GM10266 (cell line): ENCODE measurements at regions not wholly inside any gene's neighbourhood (a gene's known extent, or its start where the extent isn't known, plus 50 kb on each side); places are given as distances from the start of the nearest gene placed in this dataset.

Experiments used
- DNase-seq: peaks from one replicate; pipeline ENCODE4 v3.0.0; 2012; ENCODE audit errors: extremely low spot score
- TF ChIP-seq, protein P1 (sequence below): IDR thresholded peaks from 2 replicates; pipeline ENCODE4 v1.5.1; 2012; ENCODE audit warnings: mild to moderate bottlenecking, low read depth; ENCODE audit not compliant: control insufficient read depth, insufficient read depth; ENCODE audit errors: missing control alignments

DNA sequence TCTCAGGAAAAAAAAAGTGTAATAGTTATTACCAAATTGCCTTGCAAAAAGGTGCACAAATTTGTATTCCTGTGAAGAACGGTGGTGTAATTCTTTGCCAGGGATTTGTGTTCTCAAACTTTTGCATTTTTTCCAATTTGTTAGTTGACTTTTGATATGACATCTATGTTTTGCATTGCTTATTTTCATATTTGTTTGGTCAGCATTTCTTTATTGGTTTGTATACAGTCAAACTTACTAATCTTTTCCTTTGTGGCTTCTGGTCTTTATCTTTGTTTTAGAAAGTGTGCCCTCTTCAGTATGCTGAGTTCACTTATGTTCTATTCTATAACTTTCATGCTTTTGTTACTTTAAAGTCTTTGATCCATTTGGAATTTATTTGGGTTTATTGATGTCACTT, 226.2 kb upstream of the ZFHX3 start:
- TF ChIP-seq, protein P1, sequence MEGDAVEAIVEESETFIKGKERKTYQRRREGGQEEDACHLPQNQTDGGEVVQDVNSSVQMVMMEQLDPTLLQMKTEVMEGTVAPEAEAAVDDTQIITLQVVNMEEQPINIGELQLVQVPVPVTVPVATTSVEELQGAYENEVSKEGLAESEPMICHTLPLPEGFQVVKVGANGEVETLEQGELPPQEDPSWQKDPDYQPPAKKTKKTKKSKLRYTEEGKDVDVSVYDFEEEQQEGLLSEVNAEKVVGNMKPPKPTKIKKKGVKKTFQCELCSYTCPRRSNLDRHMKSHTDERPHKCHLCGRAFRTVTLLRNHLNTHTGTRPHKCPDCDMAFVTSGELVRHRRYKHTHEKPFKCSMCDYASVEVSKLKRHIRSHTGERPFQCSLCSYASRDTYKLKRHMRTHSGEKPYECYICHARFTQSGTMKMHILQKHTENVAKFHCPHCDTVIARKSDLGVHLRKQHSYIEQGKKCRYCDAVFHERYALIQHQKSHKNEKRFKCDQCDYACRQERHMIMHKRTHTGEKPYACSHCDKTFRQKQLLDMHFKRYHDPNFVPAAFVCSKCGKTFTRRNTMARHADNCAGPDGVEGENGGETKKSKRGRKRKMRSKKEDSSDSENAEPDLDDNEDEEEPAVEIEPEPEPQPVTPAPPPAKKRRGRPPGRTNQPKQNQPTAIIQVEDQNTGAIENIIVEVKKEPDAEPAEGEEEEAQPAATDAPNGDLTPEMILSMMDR: no peak
- no peak for DNase-seq

DNA sequence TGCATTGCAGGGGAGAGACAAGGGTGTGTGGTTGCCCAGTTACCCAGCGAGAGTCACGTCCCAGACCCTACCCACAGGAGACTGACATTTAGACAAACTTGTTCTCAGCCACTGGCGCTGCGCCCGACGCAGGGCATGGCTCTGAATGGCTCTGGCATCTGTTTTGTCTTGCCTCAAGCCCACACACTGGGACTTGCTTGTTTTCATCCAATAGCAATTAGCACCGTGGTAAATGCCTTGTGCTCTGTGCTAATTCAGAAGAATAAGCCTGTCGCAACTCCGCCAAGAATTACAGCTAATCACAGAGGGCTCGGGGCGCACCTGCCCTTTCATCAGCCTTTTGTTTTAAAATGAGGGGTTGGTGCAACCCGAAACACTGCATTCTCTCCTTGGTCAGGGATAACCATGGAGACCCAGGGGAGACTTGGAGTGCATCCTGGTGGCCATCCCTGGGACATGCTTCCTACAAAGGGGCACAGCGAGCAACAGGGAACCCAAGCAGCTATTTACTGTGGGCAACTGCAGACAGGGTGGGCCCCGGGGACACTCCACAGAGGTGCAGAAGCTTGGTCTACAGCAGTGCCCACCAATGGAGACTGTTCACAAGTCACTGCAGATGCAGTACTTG, 220.6 kb upstream of the ZFHX3 start:
- TF ChIP-seq, protein P1: no peak
- no peak for DNase-seq

DNA sequence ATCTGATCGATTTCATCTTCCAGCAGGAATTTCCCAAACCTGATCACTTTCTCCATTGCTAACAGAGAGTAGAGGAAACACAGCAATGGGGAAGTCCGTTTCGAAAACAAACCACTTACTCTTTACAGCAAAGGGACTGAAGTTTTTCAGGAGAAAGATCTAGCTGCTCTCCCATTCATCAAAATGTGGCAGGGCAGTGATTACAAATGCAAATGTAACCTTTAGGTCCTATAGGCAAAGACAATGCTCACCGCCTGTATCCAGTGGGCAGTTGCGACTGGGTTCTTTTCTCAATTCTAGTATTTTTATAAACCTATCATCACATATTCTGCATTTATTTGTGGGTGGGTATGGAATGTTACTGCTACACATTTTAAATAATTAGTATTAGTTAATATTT, 218.0 kb upstream of the ZFHX3 start:
- TF ChIP-seq, protein P1: no peak
- DNase-seq: no peak

DNA sequence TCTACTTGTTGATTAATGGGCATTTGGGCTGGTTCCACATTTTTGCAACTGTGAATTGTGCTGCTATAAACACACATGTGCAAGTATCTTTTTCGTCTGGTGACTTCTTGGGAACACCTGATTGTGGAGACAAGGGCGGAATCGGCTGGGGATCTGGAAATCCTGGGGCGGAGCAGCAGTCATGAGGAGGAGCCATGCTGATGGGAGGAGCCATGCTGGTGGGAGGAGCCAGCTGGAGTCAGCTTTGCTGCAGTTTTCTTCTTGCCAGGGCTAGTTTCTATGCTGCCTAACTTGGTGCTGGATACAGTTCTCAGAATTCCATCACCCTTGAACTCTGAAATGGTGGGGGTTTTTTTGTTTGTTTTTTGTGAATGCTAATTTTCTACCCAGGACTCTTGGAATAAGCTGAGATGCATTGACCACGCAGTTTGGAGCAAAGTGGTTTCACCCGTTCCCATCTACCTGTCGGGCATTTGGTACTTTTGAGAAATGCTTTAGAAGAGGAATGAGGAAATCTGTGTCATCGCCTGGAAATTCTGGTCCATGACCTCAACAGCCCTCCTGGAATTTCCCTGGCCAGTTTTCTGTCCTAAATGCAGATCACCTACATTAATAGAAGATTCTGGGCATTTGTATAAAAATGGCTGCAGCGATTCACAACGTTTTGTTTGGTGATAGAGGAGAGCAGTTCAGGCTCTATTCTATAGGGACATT, 217.4 kb upstream of the ZFHX3 start:
- DNase-seq: no peak
- TF ChIP-seq, protein P1: no peak

DNA sequence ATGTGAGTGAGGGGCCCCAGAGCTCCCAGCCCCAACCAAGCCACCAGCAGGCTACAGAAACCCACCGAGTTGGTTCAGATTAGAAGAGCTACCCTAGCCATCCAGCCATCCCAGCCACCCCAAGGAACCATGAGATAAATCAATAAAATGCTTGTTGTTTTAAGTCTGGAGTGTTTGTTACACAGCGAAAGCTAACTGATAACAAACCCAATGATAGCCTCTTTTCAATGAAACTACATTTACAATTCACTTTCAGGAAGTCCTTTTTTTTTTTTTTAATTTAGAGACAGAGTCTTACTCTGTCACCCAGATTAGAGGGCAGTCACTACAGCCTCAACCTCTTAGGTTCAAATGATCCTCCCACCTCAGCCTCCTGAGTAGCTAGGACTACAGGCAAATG, 215.0 kb upstream of the ZFHX3 start:
- TF ChIP-seq, protein P1: no peak
- DNase-seq: no peak

DNA sequence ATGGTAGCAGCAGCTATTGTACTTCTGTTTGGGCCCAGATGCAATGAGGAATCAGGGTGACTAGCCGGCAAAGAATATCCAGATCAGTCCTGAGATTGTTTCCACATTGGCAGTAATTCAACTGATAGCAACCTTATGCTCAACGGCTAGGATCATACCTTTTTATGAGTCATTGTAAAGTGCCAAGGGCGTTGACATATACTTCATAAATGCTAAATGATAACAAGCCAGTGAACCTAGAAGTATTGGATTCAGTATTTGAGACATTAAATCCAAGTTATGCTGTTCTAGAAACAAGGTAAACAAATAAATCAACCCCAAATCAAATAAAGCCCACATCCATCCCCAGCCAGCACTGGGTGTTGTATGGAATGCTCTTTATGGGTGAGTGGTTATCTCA, 207.1 kb upstream of the ZFHX3 start:
- TF ChIP-seq, protein P1: no peak
- DNase-seq: no peak

DNA sequence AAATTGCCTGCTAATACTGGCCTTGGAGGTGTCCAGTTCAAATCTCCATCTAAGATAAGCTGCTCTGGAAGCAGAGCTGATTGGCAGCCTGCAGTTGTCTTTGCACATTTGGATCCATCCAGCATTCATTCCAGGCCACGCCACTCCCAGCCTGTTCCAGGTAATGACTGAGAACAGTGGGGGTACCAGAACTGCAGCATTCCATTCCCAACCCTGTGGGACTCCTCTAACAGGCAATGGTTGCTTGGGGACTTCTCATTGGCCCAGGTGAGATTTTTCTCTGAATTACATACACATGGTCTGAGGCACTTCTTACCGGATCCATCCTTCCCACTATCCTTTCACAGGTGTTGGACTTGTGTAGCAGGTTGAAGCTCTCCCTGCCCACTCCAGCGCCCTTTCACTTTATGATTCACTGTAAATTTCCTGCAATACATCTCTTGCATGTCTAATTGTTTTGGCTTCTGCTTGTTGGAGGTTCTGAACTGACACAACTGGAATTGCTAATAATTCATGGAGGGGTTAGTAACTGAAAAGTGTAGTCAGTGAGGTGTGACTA, 206.1 kb upstream of the ZFHX3 start:
- DNase-seq: no peak
- TF ChIP-seq, protein P1: no peak
